ENCODE measurements at regions not wholly inside any gene's neighbourhood (a gene's known extent, or its start where the extent isn't known, plus 50 kb on each side); places are given as distances from the start of the nearest gene placed in this dataset.

GRCh38 chr16:86994651-86995171, 322.5 kb downstream of the C16orf95 start:
- no peak for DNase-seq (ENCODE audit: low read depth in 2 of 2)

DNA sequence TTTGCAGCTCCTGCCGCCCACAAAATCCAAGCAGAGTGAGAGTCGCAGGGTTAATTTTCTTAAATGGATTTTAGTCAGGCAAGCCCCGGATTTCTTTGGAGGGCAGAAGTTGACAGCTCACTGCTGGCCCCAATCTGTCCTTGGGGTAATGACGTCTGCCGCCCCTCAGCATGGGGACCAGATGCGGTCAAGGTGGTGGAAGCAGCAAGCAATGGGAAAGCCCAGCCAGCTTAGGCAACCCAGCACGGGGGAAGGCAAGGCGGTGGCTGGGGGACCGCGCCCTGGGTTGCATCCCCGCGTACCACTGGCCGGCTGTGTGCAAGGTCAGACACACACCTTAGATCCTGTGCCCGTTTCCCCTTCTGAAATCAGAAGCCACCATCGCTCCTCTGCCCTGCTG, 321.7 kb downstream of the C16orf95 start:
- DNase-seq (ENCODE audit: low read depth in 2 of 2): no peak

DNA sequence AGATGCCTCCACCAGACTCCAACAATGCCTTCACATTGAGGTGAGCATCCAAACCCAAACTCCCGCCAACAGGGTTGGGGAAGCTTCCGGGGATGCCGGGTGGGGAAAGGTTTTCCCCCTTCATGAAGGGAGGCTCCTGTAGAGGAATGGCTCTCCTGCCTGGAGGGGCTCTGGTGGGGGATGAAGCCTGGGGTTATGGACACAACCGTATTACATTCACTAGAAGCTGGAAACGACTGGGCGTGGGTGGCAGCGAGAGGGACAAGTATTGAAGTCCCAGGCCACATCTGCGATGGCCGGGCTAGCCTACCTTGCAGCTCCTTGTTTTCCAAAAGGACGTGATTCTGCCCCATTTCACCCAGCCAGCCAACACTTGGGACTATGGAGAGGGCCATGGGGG, 321.1 kb downstream of the C16orf95 start:
- no peak for DNase-seq (ENCODE audit: low read depth in 2 of 2)

DNA sequence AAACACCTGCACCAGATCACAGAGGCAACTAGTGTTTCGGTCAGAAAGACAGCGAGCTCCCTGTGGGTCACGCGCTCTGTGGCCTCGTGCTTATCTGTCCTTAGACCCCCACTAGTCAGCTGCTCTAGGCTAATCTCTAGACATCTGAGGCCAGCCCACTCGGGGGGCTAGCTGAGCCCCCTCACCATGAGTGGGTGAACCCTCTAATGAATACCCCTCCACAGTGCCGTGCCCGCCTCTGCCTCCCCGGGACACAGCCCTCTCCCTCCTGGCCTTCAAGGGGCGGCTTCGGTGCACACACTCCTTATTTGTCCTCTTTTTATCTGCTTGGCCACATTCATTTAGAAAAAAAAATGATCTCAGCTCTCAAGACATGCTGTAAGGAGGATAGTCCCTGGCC, 320.1 kb downstream of the C16orf95 start:
- no peak for DNase-seq (ENCODE audit: low read depth in 2 of 2)

DNA sequence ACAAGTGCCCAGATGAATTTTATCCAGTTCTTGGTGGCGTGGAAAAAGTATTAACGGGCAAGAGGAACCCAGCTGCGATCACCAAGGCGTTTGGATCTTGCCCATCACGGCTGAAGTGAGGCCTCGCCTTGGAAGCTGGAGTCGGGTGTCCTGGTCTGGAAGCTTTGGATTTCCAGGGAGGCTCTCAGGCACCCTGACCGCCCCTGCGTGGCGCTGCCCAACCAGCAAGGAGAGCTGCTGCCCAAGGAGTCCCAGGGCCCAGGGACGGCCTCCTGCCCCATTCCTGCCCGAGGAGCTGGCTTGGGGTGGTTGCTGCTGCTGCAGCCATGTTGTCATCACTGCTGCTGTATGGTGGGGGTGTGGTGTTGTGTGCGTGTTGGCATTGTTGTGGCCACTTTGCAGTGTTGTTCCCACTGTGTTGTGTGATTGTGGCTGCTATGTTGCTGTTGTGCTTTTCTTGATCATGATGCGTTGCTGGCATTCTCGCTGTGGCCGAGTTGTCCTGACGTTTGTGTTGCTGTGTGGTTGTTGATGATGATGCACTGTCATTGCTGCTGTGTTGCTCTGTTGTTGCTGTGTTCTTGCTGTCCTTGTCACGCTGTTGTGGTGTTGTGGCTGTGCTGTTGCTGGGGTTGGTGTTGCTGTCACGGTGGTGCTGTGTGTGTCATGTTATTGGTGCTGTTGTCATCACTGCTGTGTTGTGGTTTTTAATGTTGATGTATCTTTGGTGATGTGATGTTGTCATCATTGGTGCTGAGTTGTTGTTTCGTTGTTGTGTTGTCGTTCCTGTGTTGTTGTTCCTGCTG, 318.8 kb downstream of the C16orf95 start:
- DNase-seq (ENCODE audit: low read depth in 2 of 2): no peak

- no peak for DNase-seq (ENCODE audit: low read depth in 2 of 2)
Measured at GRCh38 chr16:87000001-87000400, 317.2 kb downstream of the C16orf95 start.

- DNase-seq (ENCODE audit: low read depth in 2 of 2): no peak
Measured at GRCh38 chr16:87002717-87003413, 314.3 kb downstream of the C16orf95 start.

DNA sequence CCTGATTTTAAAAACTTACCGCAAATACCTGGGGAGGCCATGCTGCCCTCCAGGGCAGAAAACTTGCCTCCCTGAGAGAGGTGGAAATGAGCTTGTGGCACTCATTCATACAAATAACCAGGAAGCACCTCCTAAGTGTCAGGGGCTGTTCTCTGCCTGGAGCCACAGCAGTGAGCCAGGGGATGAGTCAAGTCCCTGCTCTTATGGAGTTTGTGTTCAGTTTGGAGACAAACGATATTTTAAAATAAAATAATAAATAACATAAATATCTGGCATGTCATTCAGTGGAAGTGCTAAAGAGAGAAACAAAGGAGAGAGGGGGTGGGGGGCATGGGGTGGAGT, 313.8 kb downstream of the C16orf95 start:
- DNase-seq (ENCODE audit: low read depth in 2 of 2): no peak

- DNase-seq (ENCODE audit: low read depth in 2 of 2): no peak
Measured at GRCh38 chr16:87006021-87006420, 311.2 kb downstream of the C16orf95 start.

DNA sequence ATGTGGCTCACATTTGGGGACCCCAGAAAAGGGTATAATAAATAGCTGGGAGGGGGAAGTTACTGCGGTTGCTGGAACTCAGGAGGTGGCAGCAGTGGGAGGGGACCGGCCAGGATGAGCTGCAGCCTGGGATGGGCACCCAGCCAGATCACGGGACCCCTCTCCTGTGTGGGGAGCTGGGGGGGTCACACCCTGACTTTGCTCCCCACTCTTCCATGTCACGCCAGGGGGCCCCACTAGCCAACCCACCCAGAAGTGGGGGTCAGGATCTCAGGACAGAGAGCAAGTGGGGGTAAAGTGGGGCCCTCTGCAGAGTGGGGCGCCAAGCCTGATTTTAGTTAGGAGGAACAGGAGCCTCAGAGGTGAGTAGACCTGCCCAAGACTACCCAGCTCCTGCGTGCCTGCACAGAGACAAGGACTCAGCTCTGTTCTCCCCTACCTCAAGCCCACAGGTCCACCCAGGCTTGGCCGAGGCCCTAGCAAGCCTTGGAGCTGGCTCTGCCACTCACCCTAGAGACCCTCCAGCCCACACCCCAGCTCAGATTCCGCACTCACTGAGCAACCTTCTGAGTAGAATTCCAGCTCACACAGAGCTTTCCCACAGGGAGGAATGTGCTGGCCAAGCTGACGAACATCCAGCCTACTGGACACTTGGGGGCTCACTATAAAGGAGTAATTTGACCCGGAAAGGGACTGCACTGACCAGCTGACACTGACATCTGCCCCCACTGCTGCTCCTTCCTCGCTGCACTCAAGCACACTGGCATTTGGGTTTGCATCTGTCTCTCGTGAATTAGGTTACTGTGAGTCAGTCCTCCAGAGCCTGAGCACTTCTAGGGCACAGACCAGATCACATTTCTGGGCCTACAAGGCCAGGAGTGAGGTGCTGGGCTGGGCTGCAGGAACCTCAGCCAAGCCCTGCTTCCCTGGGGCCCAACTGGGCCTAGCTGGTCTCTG, 310.1 kb downstream of the C16orf95 start:
- no peak for DNase-seq (ENCODE audit: low read depth in 2 of 2)

DNA sequence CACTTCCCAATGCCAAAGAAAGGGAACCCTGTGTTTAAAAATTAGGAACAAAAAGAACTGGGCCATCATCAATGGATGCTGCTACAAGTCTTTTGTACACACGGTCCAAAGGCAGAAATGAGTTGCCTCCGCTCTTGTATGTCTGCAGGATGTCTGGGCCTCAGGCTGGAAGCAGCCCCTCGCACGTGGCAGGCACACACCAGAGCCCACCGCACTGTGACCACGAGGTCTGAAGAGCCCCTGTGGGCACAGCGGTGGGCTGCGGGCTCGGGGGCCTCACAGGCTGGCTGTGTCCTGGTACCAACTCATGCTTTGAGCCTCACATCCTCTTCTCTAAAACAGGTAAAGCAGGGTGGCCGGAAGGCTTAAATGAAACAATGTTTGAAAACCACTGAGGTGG, 309.3 kb downstream of the C16orf95 start:
- DNase-seq (ENCODE audit: low read depth in 2 of 2): no peak

GRCh38 chr16:87008664-87009063, 308.5 kb downstream of the C16orf95 start:
- DNase-seq (ENCODE audit: low read depth in 2 of 2): no peak

- DNase-seq (ENCODE audit: low read depth in 2 of 2): no peak
Measured at GRCh38 chr16:87012954-87013938, 303.9 kb downstream of the C16orf95 start.

DNA sequence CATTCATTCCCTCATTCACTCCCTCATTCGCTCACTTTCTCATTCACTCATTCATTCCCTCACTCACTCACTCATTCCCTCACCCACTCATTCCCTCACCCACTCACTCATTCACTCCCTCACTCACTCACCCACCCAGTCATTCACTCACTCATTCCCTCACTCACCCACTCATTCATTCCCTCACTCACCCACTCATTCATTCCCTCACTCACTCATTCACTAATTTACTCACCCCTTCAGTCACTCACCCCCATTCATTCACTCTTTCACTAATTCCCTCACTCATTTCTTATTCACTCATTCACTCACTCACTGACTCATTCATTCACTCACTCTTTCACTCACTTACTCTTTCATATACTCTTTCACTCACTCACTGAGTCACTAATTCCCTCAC, 303.1 kb downstream of the C16orf95 start:
- DNase-seq (ENCODE audit: low read depth in 2 of 2): no peak

DNA sequence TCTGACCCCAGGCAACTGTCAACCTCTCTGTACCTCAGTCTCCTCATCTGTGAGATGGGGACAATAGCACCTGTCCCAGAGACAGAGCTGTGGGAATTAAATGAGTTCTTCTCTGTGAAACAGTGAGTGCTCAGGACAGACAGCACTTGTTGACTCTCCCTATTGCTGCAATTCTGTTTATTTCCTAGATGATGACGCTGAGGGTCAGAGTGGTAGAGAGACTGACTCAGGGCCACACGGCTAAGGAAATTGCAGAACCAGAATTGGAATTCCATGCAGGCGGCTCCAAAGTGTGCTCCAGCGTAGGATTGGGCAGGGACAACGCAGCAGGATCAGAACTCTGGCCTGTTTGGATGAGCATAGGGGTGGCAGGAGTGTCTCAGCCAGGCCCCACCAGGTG, 302.2 kb downstream of the C16orf95 start:
- DNase-seq (ENCODE audit: low read depth in 2 of 2): no peak

DNA sequence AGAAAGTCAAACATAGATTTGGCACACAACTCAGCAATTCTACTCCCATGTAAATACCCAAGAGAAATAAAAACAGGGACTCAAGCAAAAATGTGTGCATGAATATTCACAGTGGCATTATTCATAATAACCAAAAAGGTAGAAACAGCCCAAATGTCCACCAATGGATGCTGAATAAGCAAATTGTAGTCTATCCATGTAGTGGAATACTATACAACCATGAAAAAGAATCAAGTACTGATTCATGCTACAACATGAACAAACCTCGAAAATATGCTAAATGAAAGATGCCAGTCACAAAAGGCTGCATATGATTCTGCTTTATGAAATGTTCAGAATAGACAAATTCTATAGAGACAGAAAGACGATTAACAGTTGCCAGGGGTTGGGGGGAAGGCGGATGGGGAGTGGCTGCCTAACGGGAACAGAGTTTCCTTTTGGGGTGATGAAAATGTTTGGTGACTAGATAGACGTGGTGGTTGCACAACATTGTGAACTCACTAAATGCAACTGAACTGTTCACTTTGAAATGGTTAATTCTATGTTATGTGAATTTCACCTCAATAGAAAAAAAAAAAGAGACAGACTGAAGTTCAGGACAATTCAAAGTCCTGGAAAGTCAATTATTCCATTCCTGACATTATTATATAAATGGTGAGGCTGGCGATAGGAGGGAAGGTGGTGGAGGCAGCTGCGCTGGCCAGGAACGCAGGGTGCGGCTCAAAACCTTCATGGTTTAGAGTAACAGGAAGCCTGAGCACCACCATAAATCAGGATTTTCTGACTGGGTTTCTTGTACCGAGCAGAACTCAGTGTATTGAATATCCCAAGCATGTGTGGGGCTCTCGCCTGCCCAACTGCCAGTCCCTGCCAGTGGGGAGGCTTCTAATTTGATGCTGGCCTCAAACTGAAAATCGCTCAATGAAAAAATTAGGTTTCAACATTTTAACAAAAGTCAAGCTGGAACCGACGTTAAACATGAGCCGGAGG, 300.9 kb downstream of the C16orf95 start:
- DNase-seq (ENCODE audit: low read depth in 2 of 2): no peak

DNA sequence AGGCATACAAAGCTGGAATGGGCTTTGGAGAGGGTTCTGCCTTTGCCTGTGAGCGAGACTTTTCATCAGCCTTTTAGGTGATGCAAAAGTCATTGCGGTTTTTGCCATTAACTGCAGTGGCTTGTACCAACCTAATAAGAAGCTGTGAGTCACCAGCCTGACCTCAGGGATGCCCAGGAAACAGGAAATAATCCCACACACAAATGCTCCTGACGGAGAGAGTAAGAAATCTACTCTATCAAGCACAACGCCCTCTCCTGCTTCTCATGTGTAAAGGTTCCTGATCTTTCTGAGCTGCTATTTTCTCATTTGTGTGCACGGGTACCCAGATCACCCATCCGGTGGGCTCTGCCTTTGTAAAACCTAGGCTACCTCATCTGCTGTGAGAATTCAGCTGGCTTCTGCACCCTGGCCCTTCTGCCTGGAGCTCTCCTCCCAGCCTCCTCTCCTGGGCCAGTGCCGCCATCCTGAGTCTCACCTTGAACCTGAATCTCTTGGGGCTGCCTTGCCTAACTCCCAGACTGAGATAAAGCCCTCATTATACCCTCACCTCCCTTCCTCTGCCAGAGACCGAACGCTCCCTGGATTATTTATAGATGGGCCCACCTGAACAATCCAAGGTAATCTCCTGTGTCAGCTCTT, 299.7 kb downstream of the C16orf95 start:
- no peak for DNase-seq (ENCODE audit: low read depth in 2 of 2)

GRCh38 chr16:87025676-87026075, 291.5 kb downstream of the C16orf95 start:
- DNase-seq (ENCODE audit: low read depth in 2 of 2): no peak

DNA sequence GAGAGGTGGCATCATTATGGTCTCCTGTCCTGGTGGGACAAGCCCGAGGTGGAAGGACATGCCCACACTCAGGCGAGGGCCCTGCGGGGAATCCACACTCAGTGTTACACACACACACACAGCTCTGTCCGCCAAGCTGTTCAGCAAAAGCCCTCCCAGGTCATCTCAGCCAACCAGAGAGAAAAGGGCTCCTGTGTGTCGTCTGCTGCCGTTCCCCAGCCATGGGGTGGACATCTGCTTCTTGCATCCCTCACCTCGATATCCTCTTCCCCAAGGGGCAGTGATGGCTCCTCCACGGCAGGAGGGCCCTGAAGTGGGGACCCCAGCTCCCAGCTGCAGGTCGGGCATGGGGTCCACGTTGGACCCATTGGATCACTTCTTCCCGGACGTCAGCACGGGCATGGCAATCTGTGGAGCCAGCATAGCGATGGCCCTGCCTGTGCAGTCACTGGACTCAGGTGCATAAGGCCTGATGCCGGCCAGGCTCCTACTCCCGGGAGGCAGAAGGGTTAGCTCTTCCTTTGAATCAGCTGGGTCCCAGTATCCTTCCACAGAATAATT, 290.1 kb downstream of the C16orf95 start:
- no peak for DNase-seq (ENCODE audit: low read depth in 2 of 2)

Data from stimulated activated CD4-positive, alpha-beta T cell treated with anti-CD3 and anti-CD28 coated beads, Interleukin-4, amount 100 ng/mL, for 48 hours (primary cell).